Globus pallidus (tissue), 1 donor: ENCODE measurements at regions not wholly inside any gene's neighbourhood (a gene's known extent, or its start where the extent isn't known, plus 50 kb on each side); places are given as distances from the start of the nearest gene placed in this dataset.
"Not testable (repeated sequence)": the region's sequence is repeated elsewhere in the genome, so short reads cannot be mapped to it uniquely, and the experiment has no call there.

Experiments used
- DNase-seq: peaks from one replicate; pipeline ENCODE4 v3.0.0-alpha.2; 2015; ENCODE audit warnings: low spot score

DNA sequence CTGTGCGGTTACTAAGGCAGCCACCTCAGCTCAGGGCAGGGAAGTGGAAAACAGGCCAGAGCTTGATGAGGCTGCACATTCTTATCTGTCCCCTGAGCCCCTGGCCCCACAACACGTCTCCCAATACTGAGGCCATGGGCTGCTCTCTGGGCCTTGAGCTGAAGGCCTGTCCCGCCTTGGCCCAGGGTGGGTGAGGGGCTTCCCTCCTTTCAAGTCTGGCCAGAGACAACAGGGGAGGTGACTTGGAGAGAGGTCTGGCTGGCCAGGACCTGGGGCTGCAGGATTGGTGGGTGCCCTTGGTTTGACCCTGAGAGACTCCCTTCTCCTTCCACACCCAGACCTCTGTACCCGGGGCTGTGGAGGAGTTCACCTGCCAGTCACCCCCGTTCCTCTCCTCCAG lies 563.8 kb downstream of the PTPRU start:
- DNase-seq: no peak

GRCh38 chr1:29798699-29799566 lies 562.6 kb downstream of the PTPRU start:
- DNase-seq: no peak

GRCh38 chr1:29797125-29797524 lies 560.8 kb downstream of the PTPRU start:
- not testable (repeated sequence) for DNase-seq

DNA sequence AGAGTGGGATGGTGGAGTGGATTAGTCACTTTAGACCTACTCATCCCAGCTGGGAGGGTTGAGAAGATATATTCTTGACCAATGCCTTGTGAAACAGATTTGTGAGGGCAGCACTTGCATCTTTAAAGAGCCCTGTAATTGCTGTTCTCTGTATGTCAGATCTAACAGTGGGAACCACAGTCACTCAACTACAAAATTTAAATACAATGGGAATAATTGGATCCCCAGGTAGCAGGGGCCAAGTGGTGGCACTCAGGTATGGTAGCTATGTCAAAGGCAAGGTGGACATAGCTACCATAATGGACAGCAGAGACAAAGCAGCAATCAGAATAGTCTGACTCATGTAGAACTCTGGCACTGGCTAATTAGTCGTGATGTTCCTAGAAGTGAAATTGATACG lies 559.6 kb downstream of the PTPRU start:
- not testable (repeated sequence) for DNase-seq

- no peak for DNase-seq
Measured at GRCh38 chr1:29793653-29794348, 557.5 kb downstream of the PTPRU start.

GRCh38 chr1:29793101-29793546 lies 556.8 kb downstream of the PTPRU start:
- DNase-seq: peak; percentile 61

DNA sequence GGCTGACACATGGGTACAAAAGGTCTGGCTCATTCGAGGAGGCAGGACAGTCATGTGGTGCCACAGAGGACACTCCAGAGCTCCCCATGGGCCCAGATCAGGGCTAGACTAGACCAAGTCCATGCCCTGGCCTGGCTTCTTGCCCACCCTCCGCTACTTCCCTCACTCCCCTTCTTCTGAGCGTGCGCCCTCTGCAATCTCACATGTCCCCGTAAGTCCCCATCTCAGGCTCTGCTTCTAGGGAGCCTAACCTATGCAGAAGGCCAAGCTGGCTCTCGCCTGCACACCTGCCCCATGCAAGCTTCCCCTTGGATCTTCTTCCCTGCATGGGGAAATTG lies 553.6 kb downstream of the PTPRU start:
- DNase-seq: no peak

DNA sequence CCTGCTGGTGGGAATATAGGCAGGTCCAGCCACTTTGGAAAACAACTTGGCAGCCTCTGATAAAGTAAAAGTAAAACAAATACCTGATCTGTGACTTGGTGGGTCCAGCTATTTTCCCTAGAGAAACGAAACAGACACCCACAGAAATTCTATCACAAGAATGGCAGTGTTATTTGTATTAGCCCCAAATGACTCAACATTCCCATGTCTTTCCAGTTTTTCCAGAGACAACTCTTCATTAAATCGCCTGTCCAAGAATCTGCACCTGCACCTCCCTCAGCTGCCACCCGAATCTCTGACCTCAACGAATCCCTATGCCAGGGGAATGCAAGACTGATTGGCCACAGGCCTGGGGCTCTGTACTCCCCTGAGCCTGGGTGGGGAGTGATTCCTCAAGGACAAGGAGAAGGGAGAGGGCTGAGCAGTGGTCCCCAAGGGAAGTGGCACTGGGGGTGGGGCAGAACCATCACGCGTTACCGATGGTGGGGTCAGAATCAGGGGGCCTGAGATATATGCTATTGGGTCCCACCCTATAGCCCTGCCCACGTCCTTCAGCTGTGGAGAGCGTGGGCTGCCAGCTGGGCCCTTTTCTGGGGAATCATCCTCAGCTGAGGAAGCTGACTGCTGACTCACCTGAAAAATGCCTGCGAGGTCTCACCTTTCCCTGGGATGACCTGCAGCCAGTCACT lies 553.0 kb downstream of the PTPRU start:
- DNase-seq: no peak

- no peak for DNase-seq
Measured at GRCh38 chr1:29786791-29787732, 550.7 kb downstream of the PTPRU start.

- DNase-seq: no peak
Measured at GRCh38 chr1:29786195-29786594, 549.9 kb downstream of the PTPRU start.

- no peak for DNase-seq
Measured at GRCh38 chr1:29785554-29785953, 549.2 kb downstream of the PTPRU start.

- no peak for DNase-seq
Measured at GRCh38 chr1:29785137-29785527, 548.8 kb downstream of the PTPRU start.

DNA sequence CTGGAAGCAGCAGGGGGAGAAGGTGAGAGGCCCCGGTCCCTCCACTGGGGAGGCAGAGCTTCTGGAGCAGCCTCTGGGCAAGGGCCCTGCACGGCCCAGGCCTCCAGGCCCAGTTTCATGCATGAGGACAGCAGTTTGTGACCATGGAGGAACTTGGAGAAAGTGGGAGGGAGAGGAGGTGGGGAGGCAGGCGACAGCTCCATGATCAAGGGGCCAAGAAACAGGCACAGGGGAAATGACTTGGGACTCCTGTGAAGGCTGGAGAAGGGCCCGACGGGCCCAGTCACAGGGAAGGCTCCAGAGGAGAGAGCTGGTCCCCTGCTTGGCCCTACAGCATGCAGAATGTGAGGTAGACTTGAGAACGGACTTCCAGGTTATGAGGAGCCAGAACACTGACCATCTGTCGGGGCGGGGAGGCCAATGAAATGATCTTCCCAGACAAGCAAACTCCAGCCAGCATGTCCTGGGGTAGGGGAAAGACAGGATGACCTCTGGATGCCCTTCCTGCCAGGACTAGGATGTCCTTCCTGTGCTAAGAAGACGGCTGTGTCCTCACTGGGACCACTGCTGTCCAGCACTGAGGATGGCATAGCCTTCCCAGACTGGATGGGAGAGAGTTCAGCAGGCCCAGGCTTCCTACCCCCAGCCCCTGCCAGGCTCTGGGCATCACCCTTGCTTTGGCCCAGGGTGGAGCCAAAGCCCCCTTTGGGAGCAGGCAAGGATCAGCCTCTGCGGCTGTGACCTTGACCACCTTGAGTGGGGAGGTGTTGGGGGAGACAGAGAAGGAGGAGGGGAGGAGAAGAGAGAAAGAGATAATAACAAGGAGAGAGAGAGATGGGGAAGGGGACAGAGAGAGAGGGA lies 548.2 kb downstream of the PTPRU start:
- no peak for DNase-seq

DNA sequence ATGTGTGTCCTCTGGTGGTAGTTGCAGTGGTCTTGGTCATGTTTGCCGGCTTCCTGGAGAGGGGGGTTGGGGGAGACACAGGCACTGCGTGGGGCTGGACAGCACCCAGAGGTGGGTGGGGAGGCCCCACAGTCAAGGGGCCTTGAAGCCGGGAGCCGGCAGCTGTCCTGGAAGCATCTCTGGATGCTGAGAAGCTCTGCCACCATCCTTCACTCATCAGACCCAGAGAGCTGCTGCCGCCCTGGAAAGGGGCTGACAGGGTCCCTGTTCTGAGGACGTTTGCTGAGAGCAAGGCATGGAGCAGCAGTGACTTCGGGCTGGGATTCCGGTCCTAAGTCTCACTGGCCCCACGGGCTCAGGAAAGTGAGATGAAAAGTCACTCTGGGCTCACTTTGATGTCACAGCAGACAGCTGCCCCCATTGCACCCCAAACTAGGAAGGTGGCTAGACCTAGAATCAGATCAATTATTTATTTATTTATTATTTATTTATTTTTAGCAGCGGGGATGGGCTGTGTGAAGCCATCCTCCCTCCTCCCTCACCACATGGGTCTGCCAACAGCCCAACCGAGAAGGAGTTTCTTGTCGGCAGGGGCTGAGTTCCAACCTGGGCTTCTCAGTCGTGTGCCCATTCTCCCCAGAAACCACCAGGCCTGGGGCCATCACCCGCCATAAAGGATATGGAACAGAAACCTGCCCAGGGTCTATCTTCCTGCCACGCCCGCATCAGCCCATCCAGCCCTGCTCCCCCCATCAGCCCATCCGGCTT lies 547.4 kb downstream of the PTPRU start:
- DNase-seq: no peak

DNA sequence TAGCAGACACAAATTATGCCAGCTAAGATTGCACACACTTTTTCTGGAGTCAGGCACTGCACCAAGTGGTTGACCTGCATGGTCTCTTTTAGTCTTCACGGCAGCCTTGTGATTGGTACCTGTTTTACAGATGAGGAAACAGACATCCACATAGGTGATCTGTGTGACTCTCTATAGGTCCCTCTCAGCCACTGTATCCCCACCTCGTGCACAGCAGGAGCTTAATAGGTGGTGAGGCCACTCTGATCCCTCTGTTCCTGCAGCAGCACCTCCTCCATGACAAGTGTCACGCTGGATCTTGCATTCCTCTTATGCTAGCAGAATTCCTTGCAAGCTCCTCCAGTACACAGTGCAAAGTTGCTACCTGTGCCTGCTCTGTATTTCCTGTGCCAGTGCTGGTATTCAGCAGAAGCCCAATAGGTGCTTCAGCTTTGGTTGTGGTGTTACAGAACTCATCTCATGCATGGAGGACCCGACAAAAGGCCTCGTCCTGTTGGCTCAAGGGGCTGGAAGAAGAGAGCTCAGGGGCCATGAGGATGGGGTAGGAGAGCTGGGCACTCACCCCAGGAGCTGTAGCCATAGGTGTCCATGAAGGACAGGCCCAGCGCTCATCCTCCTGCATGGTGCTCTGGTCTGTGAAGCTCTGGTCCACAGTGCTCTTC lies 546.7 kb downstream of the PTPRU start:
- DNase-seq: no peak

DNA sequence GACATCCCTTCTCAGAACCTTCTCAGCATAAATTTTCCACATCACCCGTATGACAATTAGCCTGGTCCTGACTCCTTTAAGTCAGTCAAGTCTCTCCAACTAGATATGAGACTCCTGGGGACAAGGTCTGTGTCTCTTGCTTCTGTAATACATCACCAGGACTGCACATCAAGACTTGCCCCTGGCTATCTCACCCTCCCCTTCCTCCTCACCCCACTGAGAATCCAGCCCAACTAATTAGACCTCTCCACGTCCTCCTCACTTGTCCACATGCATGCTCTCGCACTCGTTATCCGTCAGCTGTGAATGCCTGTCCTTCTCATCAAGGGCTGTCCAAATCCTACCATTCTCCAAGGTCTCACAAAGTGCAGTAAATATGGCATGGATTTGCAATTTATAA lies 542.8 kb downstream of the PTPRU start:
- DNase-seq: no peak

DNA sequence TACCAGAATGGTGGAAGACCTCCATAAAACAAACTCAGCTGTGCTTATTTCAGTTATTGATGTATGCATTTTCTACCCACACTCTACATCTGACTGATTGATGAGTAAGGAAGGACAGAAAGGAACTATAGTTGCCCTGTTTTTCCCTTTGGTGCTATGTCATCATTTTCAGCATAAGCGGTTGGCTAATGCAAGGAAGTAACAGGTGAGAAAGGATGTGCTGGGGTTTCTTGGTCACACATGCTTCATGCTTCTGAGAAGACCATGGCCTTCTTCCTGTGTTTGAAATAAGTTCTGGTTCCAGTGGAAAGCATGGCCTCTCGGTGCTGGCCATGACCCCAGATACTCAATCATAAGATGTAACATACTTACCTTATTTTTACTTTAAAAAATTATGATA lies 541.2 kb downstream of the PTPRU start:
- no peak for DNase-seq

- no peak for DNase-seq
Measured at GRCh38 chr1:29774355-29774754, 538.0 kb downstream of the PTPRU start.

GRCh38 chr1:29772584-29773100 lies 536.3 kb downstream of the PTPRU start:
- no peak for DNase-seq
